GM21786 (cell line): ENCODE measurements at regions not wholly inside any gene's neighbourhood (a gene's known extent, or its start where the extent isn't known, plus 50 kb on each side); places are given as distances from the start of the nearest gene placed in this dataset.
A peak's percentile ranks its signal among the peaks of the same experiment; 100 is the strongest.

Experiments
- ATAC-seq: cut with Tn5 transposase; IDR thresholded peaks from one replicate; pipeline ENCODE4 v1.9.1; 2021; ENCODE audit not compliant: unreplicated experiment

DNA sequence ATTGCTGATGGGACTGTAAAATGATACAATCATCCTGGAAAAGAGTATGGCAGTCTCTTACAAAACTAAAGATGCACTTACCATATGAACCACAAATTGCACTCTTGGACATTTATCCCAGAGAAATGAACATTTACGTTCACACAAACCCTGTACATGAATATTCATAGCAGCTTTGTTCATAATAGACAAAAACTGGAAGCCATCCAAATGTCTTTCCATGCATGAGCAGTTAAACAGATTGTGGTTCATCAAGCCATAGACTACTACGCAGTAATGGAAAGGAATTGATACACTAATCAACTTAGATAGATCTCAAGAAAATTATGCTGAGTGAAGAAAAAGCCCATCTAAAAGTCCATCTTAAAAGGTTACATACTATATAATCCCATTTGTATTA lies 156.1 kb upstream of the SLC39A10 start:
- ATAC-seq, result no peak

DNA sequence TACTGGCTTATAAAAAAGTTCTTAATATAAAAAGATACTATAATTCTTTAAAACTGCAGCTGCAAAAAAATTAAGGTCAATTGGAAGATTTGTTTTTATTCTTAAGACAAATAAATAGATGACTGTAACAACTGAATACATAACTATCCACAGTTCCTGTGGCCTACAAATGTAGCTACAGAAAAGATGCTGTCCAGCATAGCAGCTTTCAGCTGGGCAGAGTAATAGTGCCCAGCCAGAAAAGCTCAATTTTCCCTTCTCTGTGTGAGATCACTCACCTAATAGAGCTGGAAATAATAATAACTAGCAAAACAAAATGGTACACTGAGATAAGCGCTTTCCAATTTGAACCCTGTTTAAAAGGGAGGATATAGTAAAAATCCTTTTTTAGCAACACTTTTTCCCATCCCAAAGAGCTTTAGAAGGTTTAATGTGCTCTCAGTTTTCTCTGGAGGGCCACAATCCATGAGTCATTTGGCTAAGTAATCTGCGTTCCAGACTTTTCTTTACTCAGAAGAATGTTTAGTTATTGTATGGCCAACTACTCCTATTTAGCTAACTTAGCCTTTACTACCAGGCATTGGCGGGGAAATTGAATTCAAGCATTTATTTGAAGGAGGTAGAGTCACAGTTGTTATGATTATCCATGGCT lies 158.1 kb upstream of the SLC39A10 start:
- no peak for ATAC-seq

DNA sequence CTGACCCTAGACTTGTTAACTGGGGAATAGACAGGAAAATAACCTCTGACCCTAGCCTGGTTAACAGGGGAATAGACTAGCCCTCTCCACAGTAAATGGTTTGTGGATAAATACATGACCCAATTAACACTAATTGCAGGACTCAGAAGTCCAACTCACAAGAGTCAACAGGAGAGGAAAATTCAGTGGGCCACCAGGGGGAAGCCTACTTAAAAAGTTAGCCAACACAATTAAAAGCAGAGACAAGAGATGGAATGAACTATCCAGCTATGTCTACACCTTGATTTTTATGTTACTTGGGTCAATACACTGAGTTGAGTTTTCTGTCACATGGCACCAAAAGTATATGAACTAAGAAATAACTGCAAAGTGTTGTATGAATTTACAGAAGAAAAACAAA lies 158.8 kb upstream of the SLC39A10 start:
- ATAC-seq, result peak; percentile 71

DNA sequence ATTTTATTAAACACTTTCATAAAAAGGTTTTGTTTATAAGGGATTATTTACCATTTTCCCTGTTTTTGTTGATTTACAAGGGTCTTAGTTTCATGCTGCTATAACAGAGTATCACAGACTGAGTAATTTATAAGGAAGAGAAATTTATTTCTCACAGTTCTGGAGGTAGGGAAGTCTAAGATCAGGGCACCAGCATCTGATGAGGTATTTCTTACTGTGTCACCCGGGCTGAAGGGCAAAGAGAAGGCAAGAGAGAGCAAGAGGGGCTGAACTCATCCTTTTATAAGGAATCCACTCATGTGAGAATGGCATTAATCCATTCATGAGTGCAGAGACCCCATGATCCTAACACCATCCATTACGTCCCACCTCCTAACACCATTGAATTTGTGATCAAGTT lies 160.0 kb upstream of the SLC39A10 start:
- no peak for ATAC-seq

DNA sequence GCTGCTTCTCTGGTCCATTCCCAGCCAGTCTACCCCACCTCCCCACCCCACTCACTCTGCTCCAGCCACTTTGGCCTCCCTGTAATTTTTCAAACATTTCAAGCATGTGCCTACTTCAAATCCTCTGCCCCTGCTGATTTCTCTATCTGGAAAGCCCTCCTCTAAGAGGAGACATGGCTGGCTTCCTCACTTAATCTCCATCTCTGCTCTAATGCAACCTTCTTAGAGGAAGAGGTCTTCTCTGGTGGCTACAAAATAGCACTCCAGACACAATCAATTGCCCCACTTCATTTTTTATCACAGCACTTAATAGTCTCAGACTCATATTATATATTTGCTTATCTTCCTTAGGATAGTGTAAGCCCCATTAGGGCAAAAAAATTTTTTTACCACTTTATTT lies 161.1 kb upstream of the SLC39A10 start:
- ATAC-seq, result no peak

DNA sequence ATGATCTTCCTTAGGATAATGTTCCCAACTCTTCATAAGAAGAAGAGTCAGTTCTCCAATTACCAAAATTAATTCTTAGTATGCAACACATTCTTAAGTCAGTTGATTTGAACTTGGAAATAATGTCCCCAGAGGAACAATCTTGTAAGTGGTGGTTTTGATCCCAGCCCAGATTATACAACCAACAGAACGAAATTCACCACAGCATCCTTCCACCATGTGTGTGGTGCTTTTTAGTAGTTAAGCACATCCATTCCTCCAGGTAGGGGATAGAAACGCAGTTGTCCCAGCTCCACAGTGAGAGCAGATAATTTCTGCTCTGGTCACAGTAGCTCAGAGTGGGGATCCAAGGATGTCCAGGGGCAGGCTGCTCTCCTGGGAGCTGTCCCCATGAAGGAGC lies 161.7 kb upstream of the SLC39A10 start:
- ATAC-seq, result no peak

DNA sequence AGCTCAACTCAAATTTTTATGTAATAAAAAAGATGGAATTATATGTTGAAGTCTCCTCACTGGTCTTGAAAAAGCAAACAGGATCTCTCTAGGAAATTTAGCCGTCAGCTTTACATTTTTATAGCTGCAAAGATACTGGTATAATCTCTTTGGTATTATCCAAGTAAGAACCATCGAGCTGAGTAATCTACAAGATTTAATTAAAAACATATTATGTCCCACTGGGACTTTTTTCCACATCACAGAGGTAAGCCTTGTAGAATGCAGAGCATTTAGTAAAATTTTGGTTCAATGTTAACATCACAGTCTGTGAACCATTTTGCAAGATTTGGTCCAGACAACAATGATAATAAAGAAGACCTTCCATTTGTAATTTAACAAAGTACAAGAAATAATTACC lies 162.6 kb upstream of the SLC39A10 start:
- no peak for ATAC-seq

DNA sequence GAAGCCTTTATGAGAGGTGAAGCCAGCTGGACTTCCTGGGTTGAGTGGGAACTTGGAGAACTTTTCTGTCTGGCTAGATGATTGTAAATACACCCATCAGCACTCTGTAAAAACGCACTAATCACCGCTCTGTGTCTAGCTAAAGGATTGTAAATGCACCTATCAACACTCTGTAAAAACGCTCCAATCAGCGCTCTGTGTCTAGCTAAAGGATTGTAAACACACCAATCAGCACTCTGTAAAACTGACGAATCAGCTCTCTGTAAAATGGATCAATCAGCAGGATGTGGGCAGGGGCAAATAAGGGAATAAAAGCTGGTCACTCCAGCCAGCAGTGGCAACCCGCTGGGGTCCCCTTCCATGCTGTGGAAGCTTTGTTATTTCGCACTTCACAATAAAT lies 163.6 kb upstream of the SLC39A10 start:
- ATAC-seq, result no peak

DNA sequence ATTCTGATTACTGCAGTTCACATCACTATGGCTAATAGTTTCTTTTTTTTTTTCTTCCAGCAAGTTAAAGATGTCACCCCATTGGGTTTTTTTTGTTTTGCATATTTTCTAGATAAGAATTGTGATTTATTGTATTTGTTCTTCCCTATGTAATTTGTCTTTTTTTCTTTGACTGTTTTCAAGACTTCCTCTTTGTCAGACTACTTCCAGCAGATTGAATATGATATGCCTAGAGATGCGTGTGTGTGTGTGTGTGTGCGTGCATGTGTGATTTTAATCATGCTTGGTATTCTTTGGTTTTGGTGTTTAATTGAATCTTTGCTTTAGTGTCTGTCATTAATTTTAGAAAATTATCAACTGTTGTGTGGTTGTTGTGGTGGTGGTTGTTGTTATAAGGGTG lies 166.7 kb upstream of the SLC39A10 start:
- ATAC-seq, result no peak

DNA sequence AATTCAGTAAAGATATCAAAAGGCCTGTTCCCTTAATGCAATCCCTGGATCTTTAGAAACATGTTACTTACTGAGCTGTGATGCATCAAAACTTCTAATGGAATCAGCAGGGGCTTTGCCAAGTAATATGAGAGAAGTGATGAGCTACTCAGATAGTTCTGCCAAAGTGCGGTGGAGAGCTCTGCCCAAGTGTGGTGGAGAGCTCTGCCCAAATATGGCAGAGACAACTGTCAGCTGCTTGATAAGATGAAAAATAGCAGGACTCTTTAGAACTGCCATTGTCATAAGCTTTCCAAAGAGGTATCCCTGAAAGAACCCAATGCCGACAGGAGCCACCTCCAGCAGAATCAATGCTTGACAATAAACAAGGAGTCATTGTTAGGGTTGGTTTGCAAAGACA lies 167.9 kb upstream of the SLC39A10 start:
- no peak for ATAC-seq

DNA sequence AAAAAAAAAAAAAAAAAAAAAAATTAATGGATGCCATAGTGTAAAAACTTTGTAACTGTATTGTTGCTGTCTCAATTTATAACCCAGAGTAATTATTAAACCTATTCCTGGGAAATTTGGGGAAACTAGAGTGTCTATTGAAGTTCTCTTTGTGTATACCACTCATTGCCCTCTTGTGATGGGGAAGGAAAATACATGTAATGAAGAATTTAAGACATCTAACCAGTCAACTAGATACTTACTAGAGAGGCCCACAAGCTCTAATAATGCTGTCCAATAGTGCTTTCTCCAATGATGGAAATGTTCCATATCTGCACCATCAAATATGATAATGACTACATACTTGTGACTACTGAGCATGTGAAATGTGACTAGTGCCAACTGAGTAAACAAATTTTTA lies 168.5 kb upstream of the SLC39A10 start:
- no peak for ATAC-seq

DNA sequence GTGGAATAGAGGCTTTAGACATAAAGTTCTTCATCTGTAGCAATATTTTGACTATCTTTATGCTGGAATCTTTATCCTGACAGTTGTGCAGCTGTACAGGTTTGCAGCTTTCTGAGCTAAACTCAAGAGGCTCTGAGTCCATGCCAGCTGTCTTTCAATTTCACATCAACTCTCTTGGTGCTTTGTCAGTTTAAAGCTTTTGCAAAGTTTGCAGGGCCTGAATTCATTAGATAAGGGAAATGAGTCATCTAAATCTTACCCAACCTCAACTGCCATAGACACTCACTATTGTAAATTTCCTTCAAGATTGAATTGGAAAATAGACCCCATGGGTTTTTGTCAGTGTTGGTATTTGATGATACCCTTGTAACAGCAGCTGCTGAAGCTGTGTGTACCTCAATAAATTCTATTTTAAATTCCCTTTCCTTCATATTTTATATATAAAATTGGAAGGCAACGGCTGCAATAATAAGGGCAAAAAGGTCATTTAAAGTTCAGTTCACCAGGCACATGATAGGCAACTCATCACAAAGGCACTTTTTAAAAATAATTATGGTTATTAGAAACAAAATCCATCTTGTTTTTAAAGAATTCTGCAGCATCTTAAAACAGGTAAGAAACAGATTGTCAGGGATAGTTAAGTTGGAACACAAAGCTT lies 169.9 kb upstream of the SLC39A10 start:
- peak; percentile 96 for ATAC-seq

DNA sequence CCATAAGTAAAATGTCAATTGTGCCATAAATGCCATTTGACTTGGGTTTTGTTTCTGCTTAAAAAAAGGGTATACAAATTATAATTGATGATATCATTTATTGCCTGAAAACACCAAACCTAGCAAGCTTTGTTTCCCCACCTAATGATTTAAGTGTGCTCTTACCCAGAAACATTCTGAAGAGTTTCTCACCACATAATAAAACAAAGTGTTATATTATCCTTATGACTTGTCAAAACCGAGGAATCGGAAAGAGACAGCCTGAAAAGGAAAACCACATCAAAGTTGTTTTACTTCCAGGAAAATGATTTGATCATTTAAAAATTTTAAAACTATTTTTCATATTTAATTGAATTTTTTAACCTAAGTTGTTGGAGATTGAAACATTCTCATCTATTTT lies 170.5 kb upstream of the SLC39A10 start:
- no peak for ATAC-seq

DNA sequence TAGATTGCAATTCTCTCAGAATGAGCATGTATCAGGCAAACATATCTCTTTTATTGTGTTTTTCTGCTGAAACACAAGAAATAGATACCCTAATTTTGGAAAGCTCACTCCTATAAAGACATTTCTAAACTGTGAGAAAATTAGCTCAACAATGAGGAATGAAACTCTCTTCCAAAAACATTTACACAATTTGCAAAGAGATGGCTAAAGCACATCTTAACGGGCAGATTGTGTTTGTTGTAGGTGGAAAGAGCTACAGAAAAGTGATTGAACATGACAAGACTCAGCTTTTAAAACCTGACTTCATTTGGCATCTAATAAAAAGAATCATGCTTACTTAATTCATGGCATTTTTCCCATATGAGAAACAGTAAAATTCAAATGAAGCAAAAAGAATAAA lies 175.0 kb upstream of the SLC39A10 start:
- no peak for ATAC-seq

DNA sequence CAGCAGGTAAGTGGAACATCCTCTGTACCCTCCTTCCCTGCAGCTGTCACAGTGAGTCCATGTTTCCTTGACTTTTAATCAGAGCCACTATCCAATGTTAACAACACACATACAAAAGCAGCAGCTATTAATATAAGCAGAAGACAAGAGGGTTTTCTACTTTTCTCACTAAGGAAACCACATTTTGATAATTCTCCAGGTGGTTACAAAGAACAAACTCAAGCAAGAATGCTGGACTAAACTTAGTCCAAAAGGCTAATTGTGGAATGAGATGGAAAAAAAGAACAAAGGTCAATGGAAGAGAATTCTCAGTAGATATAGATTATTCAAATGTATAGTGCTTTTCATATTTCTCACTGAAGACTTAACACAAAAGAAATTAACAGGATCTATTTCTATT lies 176.9 kb upstream of the SLC39A10 start:
- no peak for ATAC-seq

DNA sequence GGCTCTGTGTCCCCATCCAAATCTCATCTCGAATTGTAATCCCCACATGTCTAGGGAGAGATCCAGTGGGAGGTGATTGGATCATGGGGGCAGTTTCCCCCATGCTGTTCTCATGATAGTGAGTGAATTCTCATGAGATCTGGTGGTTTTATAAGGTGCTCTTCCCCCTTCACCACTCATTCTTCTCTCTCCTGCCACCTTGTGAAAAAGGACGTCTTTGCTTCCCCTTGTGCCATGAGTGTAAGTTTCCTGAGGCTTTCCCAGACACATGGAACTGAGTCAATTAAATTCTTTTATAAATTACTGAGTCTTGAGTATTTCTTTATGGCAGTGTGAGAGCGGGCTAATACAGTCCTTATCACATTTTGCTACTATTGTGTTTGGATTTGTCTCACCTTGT lies 177.6 kb upstream of the SLC39A10 start:
- no peak for ATAC-seq

DNA sequence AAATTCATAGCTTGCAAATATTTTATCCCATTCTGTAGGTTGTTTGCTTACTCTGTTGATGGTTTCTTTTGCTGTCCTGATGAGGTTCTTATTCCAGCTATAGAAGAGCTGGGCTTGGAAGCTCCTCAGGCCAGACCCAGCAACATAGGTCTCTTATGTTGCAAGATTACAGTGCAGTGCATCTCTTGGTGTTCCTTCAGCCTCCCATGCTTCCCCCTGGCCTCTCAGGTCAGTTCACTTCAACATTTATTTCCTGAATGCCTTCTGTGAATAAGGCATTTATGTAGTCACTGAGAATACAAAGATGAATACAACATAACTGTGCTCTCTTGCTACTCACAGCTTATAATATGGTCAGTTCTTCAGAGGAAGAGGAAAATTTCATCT lies 179.0 kb upstream of the SLC39A10 start:
- peak; percentile 8 for ATAC-seq

DNA sequence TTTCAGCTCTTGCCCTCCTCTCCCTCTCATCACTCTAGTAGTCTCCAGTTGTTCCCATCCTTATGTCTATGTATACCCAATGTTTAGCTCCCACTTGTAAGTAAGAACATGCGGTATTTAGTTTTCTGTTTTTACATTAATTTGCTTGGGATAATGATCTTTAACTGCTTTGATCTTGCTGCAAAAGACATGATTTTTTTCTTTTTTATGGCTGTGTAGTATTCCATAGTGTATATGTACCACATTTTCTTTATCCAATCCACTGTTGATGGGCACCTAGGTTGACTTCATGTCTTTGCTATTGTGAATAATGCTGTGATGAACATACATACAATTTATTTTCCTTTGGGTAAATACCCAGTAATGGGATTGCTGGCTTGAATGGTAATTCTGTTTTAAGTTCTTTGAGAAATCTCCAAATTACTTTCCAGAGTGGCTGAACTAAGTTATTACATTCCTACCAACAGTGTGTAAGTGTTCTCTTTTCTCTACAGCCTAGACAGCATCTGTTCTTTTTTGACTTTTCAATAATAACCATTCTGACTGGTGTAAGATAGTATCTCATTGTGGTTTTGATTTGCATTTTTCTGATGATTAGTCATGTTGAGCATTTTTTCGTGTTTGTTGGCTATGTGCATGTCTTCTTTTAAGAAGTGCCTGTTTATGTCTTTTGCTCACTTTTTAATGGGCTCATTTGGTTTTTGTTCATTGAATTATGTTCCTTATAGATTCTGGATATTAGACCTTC lies 179.6 kb upstream of the SLC39A10 start:
- ATAC-seq, result peak; percentile 71

DNA sequence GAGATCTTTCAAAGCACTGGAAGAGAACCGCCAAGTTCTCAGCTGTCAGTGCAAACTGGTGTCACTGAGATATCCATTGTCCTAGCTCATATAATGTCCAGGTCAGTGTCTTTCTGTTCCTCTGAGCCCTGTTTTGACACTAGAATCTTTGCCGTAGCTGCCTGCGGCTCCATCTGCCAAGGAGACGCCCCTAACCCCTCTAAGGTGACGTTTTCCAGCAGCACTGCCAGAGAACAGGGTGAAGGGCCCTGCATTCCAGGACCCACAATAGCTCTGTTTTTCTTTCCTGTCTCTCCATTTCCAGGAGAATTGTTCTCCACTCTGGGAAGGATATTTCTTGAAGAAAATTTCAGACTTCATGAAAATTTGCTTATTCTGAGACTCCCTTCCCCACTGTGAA lies 181.7 kb upstream of the SLC39A10 start:
- no peak for ATAC-seq

DNA sequence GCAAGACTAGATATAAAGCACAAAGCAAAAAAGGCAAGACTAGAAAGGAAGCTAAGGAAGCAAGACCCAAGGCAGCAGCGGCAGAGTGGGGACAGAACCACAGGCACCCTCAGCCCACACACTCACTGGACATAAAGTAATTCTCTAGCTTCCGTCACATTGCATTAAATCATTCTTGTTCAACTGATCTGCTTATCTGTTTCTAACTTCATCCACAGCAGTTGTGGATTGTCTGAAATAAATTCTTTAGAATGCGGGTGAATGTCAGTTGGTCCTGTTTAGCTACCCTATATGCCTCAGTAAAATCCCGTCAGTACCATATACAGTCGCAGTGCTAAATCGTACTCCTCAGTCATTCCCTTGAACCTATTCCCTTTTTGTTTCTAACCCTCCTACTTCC lies 183.2 kb upstream of the SLC39A10 start:
- ATAC-seq, result no peak

DNA sequence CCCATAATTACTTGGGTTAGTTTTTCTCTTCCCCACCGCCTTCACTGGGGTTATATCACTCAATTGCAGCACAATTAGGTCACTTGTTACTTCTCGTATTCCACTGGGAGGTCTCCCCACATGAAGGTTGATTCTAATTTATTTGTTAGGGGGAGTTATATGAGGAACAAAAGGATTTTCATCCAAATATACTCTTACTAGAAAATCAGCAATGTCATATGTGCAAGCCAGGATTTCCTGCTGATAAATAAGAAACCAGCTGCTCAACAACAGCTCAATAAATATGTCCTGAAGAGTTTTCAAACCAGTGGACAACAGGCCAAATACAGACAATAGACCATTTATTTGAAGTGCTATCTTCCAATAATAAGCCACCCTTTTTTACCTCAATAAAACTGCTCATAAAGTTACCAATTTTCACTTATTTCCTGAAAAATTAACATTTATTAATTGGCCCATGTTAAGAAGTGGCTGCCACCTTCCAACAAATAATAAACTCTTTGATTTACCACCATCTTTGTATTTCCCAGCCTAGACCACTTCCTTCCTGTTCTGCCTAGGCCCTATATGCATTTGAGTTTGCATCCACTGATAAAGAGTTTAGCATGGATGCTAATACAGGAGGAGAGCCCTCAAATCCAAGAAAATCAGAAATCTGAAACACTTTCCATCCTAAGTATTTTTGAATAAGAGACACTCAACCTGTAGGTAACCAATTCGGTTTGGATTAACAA lies 184.4 kb upstream of the SLC39A10 start:
- ATAC-seq, result no peak

DNA sequence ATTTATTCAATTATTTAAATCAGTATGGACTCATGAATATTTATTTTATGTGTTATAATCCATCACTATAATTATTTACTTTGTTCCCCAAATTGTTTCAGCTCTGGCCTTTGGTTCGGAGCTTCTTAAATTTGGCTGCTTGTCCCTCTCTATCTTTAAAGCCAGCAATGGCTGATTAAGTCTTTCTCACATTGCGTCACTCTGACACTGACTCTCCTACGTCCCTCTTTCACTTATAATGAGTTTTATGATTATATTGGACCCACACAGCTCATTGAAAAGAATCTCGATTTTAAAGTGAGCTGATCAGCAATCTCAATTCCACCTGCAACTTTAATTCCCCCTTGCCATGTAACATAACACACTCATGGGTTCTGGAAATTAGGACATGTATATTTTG lies 185.2 kb upstream of the SLC39A10 start:
- no peak for ATAC-seq
